GM12865 (cell line): ENCODE measurements at regions not wholly inside any gene's neighbourhood (a gene's known extent, or its start where the extent isn't known, plus 50 kb on each side); places are given as distances from the start of the nearest gene placed in this dataset.

Experiments used
- DNase-seq: peaks from one replicate; pipeline ENCODE4 v3.0.0; 2010; ENCODE audit warnings: low read depth
- H3K4me3 ChIP-seq: 2 replicates; pipeline ENCODE4 v1.5.1; 2011; ENCODE audit warnings: mild to moderate bottlenecking, low read depth, low read length, control low read depth
- TF ChIP-seq, protein P1 (sequence below): IDR thresholded peaks from 2 replicates; pipeline ENCODE4 v1.5.1; 2011; ENCODE audit warnings: low read length, control low read depth, low read depth, inconsistent platforms; ENCODE audit not compliant: insufficient read depth; ENCODE audit errors: missing control alignments

- TF ChIP-seq, protein P1, sequence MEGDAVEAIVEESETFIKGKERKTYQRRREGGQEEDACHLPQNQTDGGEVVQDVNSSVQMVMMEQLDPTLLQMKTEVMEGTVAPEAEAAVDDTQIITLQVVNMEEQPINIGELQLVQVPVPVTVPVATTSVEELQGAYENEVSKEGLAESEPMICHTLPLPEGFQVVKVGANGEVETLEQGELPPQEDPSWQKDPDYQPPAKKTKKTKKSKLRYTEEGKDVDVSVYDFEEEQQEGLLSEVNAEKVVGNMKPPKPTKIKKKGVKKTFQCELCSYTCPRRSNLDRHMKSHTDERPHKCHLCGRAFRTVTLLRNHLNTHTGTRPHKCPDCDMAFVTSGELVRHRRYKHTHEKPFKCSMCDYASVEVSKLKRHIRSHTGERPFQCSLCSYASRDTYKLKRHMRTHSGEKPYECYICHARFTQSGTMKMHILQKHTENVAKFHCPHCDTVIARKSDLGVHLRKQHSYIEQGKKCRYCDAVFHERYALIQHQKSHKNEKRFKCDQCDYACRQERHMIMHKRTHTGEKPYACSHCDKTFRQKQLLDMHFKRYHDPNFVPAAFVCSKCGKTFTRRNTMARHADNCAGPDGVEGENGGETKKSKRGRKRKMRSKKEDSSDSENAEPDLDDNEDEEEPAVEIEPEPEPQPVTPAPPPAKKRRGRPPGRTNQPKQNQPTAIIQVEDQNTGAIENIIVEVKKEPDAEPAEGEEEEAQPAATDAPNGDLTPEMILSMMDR: no peak
These were observed 437.1 kb downstream of the HTR7 start for GRCh38 chr10:90420637-90421318.

GRCh38 chr10:90421874-90422273 lies 436.0 kb downstream of the HTR7 start:
- TF ChIP-seq, protein P1: no peak
- no peak for DNase-seq
- no peak overlapping the region for H3K4me3 ChIP-seq

More at GRCh38 chr10:90420637-90421318, 437.1 kb downstream of the HTR7 start:
- no peak overlapping the region for H3K4me3 ChIP-seq
- peak; percentile 75 for DNase-seq

GRCh38 chr10:90424730-90425129 lies 433.1 kb downstream of the HTR7 start:
- H3K4me3 ChIP-seq: no peak overlapping the region
- TF ChIP-seq, protein P1: no peak
- DNase-seq: no peak

DNA sequence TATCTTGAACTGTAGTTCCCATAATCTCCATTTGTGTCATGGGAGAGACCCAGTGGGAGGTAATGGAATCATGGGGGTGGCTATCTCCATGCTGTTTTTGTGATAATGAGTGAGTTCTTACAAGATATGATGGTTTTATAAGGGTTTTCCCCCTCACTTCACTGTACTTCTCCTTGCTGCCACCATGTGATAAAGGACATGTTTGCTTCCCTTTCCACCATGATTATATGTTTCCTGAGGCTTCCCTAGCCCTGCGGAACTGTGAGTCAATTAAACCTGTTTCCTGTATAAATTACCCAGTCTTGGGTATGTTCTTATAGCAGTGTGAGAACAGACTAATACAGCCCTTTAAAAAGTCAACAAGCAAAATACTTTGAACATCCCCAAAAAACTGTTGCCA lies 427.7 kb downstream of the HTR7 start:
- H3K4me3 ChIP-seq: no peak overlapping the region
- TF ChIP-seq, protein P1: no peak
- DNase-seq: no peak

DNA sequence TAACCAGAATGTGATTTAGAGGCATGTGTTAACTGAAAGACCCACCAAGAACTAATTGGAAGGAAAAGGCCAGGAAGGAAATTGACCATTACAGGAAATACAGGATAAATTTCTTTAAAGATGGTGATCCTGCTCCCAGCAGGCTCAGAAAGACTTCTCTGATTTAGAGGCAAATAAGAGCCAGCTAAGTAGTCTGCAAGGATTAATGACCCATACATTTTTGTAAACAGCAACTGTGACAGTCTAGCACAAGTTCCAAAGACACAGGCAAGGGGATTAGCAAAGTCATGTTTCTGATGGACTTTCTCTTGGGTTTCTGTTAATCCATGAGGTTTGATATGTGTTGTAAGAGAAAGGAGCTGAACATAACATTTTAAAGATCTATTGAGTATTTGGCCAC lies 425.0 kb downstream of the HTR7 start:
- no peak for DNase-seq
- no peak overlapping the region for H3K4me3 ChIP-seq
- TF ChIP-seq, protein P1: no peak

- no peak for DNase-seq
- H3K4me3 ChIP-seq: no peak overlapping the region
- TF ChIP-seq, protein P1: no peak
These were observed 422.5 kb downstream of the HTR7 start for GRCh38 chr10:90435296-90435695.

DNA sequence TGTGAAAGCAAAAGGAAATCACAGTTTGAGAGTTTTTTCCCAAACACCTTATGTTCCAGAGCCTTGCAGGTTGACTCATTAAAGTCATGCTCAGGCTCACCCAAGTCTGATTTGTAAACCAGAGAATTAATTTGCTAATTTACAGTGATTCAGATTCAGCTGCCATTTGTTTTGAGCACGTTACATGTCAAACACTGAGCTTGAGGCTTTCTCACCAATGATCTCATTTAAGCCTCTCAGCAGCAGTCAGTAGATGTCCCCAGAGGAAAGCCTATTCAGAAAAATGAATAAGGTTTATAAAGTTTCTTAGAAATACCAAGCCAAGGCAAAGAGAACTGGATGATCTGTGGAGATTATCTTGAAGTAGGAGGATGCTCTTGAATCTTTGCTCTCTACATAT lies 420.4 kb downstream of the HTR7 start:
- TF ChIP-seq, protein P1: peak; percentile 4
- peak; percentile 9 for DNase-seq
- H3K4me3 ChIP-seq: no peak overlapping the region
